IMR-90 (cell line): ENCODE measurements at regions not wholly inside any gene's neighbourhood (a gene's known extent, or its start where the extent isn't known, plus 50 kb on each side); places are given as distances from the start of the nearest gene placed in this dataset.

Experiments used
- ATAC-seq: fragments of 200-7000 bp; cut with Tn5 transposase; 2 replicates; pipeline ENCODE4 v1.9.1; 2020; ENCODE audit warnings: low read depth, mild to moderate bottlenecking, moderate library complexity
- BruUV-seq: library from RNA; stranded (reverse); fragments of 400-500 nt; replicated peaks from 2 replicates; lab custom pipeline; 2021; lab: Mats Ljungman, UMichigan
- CTCF ChIA-PET: fragments of 300-600 bp; formaldehyde crosslinking; extraction: SDS; loops from one replicate; lab custom pipeline; 2021; ENCODE audit warnings: antibody characterized with exemption; lab: Yijun Ruan, JAX
- POLR2A ChIA-PET: fragments of 300-600 bp; sonication (Branson Sonifier 250); formaldehyde crosslinking; loops from one replicate; lab custom pipeline; 2022; ENCODE audit warnings: antibody characterized with exemption; ENCODE audit not compliant: unreplicated experiment; lab: Charles Lee
- DNase-seq: peaks from one replicate; pipeline ENCODE4 v3.0.0; 2013
- H2AFZ ChIP-seq: replicated peaks from 2 replicates; pipeline ENCODE3; 2013; ENCODE audit warnings: low read length, mild to moderate bottlenecking; ENCODE audit not compliant: poor library complexity
- H2AK5ac ChIP-seq: 2 replicates; pipeline ENCODE4 v1.6.1; 2013; ENCODE audit warnings: low read depth, low read length, inconsistent platforms
- H2AK9ac ChIP-seq: replicated peaks from 2 replicates; pipeline ENCODE3; 2013; ENCODE audit warnings: mild to moderate bottlenecking, low read depth, low read length, moderate library complexity; ENCODE audit not compliant: poor library complexity
- H2BK120ac ChIP-seq: 2 replicates; pipeline ENCODE4 v1.6.1; 2013; ENCODE audit warnings: low read depth, low read length, inconsistent platforms
- H2BK15ac ChIP-seq: 3 replicates; pipeline ENCODE4 v1.6.1; 2013; ENCODE audit warnings: low read depth, low read length, inconsistent platforms
- H2BK20ac ChIP-seq: 2 replicates; pipeline ENCODE4 v1.6.1; 2013; ENCODE audit warnings: low read depth, mild to moderate bottlenecking, inconsistent platforms, low read length, moderate library complexity
- H2BK5ac ChIP-seq: 2 replicates; pipeline ENCODE4 v1.6.1; 2013; ENCODE audit warnings: mild to moderate bottlenecking, low read depth, low read length, inconsistent platforms; ENCODE audit not compliant: poor library complexity, severe bottlenecking
- H3K14ac ChIP-seq: replicated peaks from 2 replicates; pipeline ENCODE4 v1.6.1; 2013; ENCODE audit warnings: low read depth, low read length, inconsistent platforms
- H3K18ac ChIP-seq: 2 replicates; pipeline ENCODE4 v1.6.1; 2013; ENCODE audit warnings: low read depth, low read length, control low read depth
- H3K23ac ChIP-seq: 2 replicates; pipeline ENCODE4 v1.6.1; 2013; ENCODE audit warnings: low read depth, low read length, inconsistent platforms
- H3K27ac ChIP-seq: 2 replicates; pipeline ENCODE4 v1.5.1; 2013; ENCODE audit warnings: mild to moderate bottlenecking, control low read depth, low read length; ENCODE audit not compliant: insufficient read depth
- H3K27me3 ChIP-seq: 2 replicates; pipeline ENCODE4 v1.6.1; 2013; ENCODE audit warnings: low read length; ENCODE audit not compliant: control insufficient read depth, insufficient read depth
- H3K36me3 ChIP-seq: 2 replicates; pipeline ENCODE4 v1.6.1; 2013; ENCODE audit warnings: low read length, mixed read lengths; ENCODE audit not compliant: control insufficient read depth, insufficient read depth
- H3K4ac ChIP-seq: 2 replicates; pipeline ENCODE4 v1.6.1; 2013; ENCODE audit warnings: low read depth, low read length, inconsistent platforms
- H3K4me1 ChIP-seq: 2 replicates; pipeline ENCODE4 v1.6.1; 2013; ENCODE audit warnings: low read length, mixed read lengths; ENCODE audit not compliant: control insufficient read depth, insufficient read depth
- H3K4me2 ChIP-seq: 2 replicates; pipeline ENCODE4 v1.6.1; 2013; ENCODE audit warnings: low read depth, mild to moderate bottlenecking, control low read depth, low read length, moderate library complexity
- H3K4me3 ChIP-seq: 2 replicates; pipeline ENCODE4 v1.5.1; 2013; ENCODE audit warnings: low read depth, mild to moderate bottlenecking, control low read depth, low read length, moderate library complexity; ENCODE audit not compliant: insufficient read depth
- H3K56ac ChIP-seq: 2 replicates; pipeline ENCODE4 v1.6.1; 2013; ENCODE audit warnings: low read length, inconsistent platforms; ENCODE audit not compliant: insufficient read depth; ENCODE audit errors: extremely low read depth
- H3K79me1 ChIP-seq, 2 experiments: 2 replicates each; pipeline ENCODE4 v1.6.1; 2013; ENCODE audit warnings: low read length in 2 of 2, inconsistent platforms in 1 of 2, low read depth in 1 of 2
- H3K9ac ChIP-seq: 2 replicates; pipeline ENCODE4 v1.6.1; 2013; ENCODE audit warnings: low read depth, low read length, control low read depth
- H3K9me1 ChIP-seq: 2 replicates; pipeline ENCODE4 v1.6.1; 2013; ENCODE audit warnings: low read length, inconsistent platforms; ENCODE audit not compliant: insufficient read depth
- H3K9me3 ChIP-seq: 2 replicates; pipeline ENCODE4 v1.6.1; 2013; ENCODE audit warnings: low read length; ENCODE audit not compliant: control insufficient read depth, insufficient read depth
- H4K20me1 ChIP-seq: 2 replicates; pipeline ENCODE4 v1.6.1; 2013; ENCODE audit warnings: low read length, inconsistent platforms; ENCODE audit not compliant: insufficient read depth
- H4K5ac ChIP-seq: 2 replicates; pipeline ENCODE4 v1.6.1; 2013; ENCODE audit warnings: mild to moderate bottlenecking, low read depth, low read length, control low read depth
- H4K8ac ChIP-seq, 2 experiments: 2 replicates each; pipeline ENCODE4 v1.6.1; 2013; ENCODE audit warnings: low read depth in 2 of 2, low read length in 2 of 2, control low read depth in 1 of 2, inconsistent platforms in 1 of 2
- H4K91ac ChIP-seq: 2 replicates; pipeline ENCODE4 v1.6.1; 2013; ENCODE audit warnings: low read depth, low read length, inconsistent platforms; ENCODE audit not compliant: insufficient read depth
- BHLHE40 ChIP-seq: fragments of 150-350 bp; IDR thresholded peaks from 2 replicates; pipeline ENCODE4 v1.6.1; 2016; ENCODE audit warnings: mild to moderate bottlenecking, low read depth, low read length
- CHD1 ChIP-seq: IDR thresholded peaks from 2 replicates; pipeline ENCODE4 v1.6.1; 2012; ENCODE audit warnings: low read depth, low read length, improper control_type of control experiment
- FOS ChIP-seq: fragments of 150-350 bp; IDR thresholded peaks from 2 replicates; pipeline ENCODE4 v1.6.1; 2016; ENCODE audit warnings: low read depth, low read length
- MAFK ChIP-seq: IDR thresholded peaks from 2 replicates; pipeline ENCODE4 v1.6.1; 2012; ENCODE audit warnings: low read depth, low read length, improper control_type of control experiment
- MAZ ChIP-seq: IDR thresholded peaks from 2 replicates; pipeline ENCODE4 v1.6.1; 2012; ENCODE audit warnings: low read depth, mild to moderate bottlenecking, low read length, improper control_type of control experiment, moderate library complexity, borderline replicate concordance
- MXI1 ChIP-seq: IDR thresholded peaks from 2 replicates; pipeline ENCODE4 v1.6.1; 2012; ENCODE audit warnings: low read depth, mild to moderate bottlenecking, low read length, moderate library complexity, borderline replicate concordance
- POLR2A ChIP-seq: IDR thresholded peaks from 2 replicates; pipeline ENCODE4 v1.6.1; 2012; ENCODE audit warnings: mild to moderate bottlenecking, low read depth, low read length
- RAD21 ChIP-seq: IDR thresholded peaks from 2 replicates; pipeline ENCODE4 v1.6.1; 2012; ENCODE audit warnings: low read length, improper control_type of control experiment
- RCOR1 ChIP-seq: IDR thresholded peaks from 2 replicates; pipeline ENCODE4 v1.6.1; 2012; ENCODE audit warnings: mild to moderate bottlenecking, low read length, improper control_type of control experiment; ENCODE audit not compliant: insufficient replicate concordance
- RFX5 ChIP-seq: IDR thresholded peaks from 2 replicates; pipeline ENCODE4 v1.8.0; 2012; ENCODE audit warnings: low read depth, mild to moderate bottlenecking, low read length, moderate library complexity
- SMC3 ChIP-seq: fragments of 150-350 bp; IDR thresholded peaks from 2 replicates; pipeline ENCODE4 v1.6.1; 2016; ENCODE audit warnings: low read depth, mild to moderate bottlenecking, antibody characterized with exemption, low read length, moderate library complexity
- whole genome bisulfite sequencing, 2 experiments: methylation state at CpG; one replicate each; pipeline versions ENCODE4 v1.1.5 to v1.1.7; 2013; ENCODE audit warnings: missing lambda C conversion rate in 2 of 2; ENCODE audit not compliant: insufficient read length in 1 of 2; ENCODE audit errors: extremely low coverage in 2 of 2; 5-methylcytosine and 5-hydroxymethylcytosine counted together
- dilution Hi-C: fragments of 300-500 bp; cut with HindIII; formaldehyde crosslinking; loops from one replicate; pipeline ENCODE4 v1.14.3; 2018; ENCODE audit warnings: low sequenced_read_pairs; ENCODE audit not compliant: unreplicated experiment
- in situ Hi-C: fragments of 300-500 bp; cut with MboI; formaldehyde crosslinking; loops from 3 replicates; pipeline ENCODE4 v1.14.3; 2019; ENCODE audit warnings: low sequenced_read_pairs, inconsistent platforms, mixed read lengths
- intact Hi-C: fragments of 100-400 bp; cut with micrococcal nuclease; formaldehyde crosslinking; loops from 2 replicates; pipeline ENCODE4 v1.10.0; 2022
- TF ChIP-seq, protein P1 (sequence below): fragments of 150-350 bp; IDR thresholded peaks from 2 replicates; pipeline ENCODE4 v1.6.1; 2017; ENCODE audit warnings: mild to moderate bottlenecking, antibody characterized with exemption, low read length, low read depth
- TF ChIP-seq, protein P2 (sequence below): conservative IDR thresholded peaks from 2 replicates; pipeline ENCODE4 v1.5.1; 2012; ENCODE audit warnings: mild to moderate bottlenecking, low read depth, low read length, improper control_type of control experiment
- TF ChIP-seq, protein P3 (sequence below): fragments of 150-350 bp; IDR thresholded peaks from 2 replicates; pipeline ENCODE4 v1.6.1; 2016; ENCODE audit warnings: low read depth, mild to moderate bottlenecking, low read length, moderate library complexity, borderline replicate concordance

DNA sequence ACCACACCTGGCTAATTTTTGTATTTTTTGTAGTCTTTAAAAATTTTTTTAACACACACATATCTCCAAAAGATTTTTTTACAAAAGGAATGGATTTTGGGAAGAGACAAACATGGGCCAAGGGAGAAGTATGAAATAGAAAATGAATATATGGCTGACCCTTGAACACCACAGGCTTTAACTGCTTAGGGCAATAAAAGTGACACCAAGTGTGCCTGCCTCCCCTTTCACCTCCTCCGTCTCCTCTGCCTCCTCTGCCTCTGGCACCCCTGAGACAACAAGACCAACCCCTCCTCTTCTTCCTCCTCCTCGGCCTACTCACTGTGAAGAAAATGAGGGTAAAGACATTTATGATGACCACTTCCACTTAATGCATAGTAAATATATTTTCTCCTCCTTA lies 483.9 kb downstream of the KDM4C start:
- in situ Hi-C loops: no loop called here
- Histone ChIP-seq H3K4me3 (no peak overlapping the region), H2BK20ac (no peak overlapping the region), H2AFZ (no peak overlapping the region), H4K20me1 (no peaks in the 10 kb centered on the region), H3K4me1 (no peaks in the 10 kb centered on the region; the same call in 1 of the 2 replicates), H3K27me3 (no peaks in the 10 kb centered on the region; the same call in 1 of the 2 replicates), H4K8ac (no peak overlapping the region), H3K14ac (no peak overlapping the region), H2BK120ac (no peak overlapping the region), H2BK5ac (no peak overlapping the region), H3K79me1 (no peaks in the 10 kb centered on the region), H3K4me2 (no peak overlapping the region), H2AK5ac (no peak overlapping the region), H3K9ac (no peak overlapping the region), H3K18ac (no peak overlapping the region), H2AK9ac (no peak overlapping the region), H3K9me3 (no peaks in the 10 kb centered on the region), H4K5ac (no peak overlapping the region), H3K9me1 (no peaks in the 10 kb centered on the region), H3K4ac (no peak overlapping the region), H3K56ac (no peak overlapping the region), H3K23ac (no peak overlapping the region), H4K91ac (no peak overlapping the region), H2BK15ac (no peak overlapping the region), H3K27ac (no peak overlapping the region), H3K36me3 (no peaks in the 10 kb centered on the region)
- DNase-seq: no peak
- dilution Hi-C loops: no loop called here
- ChIA-PET POLR2A (no interaction called here), CTCF (no interaction called here)
- TF ChIP-seq RFX5 (no peak), MAZ (no peak), BHLHE40 (no peak), RAD21 (no peak), FOS (no peak), POLR2A (no peak), MXI1 (no peak), RCOR1 (no peak), CHD1 (no peak), MAFK (no peak), SMC3 (no peak)
- TF ChIP-seq, protein P1, sequence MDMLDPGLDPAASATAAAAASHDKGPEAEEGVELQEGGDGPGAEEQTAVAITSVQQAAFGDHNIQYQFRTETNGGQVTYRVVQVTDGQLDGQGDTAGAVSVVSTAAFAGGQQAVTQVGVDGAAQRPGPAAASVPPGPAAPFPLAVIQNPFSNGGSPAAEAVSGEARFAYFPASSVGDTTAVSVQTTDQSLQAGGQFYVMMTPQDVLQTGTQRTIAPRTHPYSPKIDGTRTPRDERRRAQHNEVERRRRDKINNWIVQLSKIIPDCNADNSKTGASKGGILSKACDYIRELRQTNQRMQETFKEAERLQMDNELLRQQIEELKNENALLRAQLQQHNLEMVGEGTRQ: no peak
- TF ChIP-seq, protein P2, sequence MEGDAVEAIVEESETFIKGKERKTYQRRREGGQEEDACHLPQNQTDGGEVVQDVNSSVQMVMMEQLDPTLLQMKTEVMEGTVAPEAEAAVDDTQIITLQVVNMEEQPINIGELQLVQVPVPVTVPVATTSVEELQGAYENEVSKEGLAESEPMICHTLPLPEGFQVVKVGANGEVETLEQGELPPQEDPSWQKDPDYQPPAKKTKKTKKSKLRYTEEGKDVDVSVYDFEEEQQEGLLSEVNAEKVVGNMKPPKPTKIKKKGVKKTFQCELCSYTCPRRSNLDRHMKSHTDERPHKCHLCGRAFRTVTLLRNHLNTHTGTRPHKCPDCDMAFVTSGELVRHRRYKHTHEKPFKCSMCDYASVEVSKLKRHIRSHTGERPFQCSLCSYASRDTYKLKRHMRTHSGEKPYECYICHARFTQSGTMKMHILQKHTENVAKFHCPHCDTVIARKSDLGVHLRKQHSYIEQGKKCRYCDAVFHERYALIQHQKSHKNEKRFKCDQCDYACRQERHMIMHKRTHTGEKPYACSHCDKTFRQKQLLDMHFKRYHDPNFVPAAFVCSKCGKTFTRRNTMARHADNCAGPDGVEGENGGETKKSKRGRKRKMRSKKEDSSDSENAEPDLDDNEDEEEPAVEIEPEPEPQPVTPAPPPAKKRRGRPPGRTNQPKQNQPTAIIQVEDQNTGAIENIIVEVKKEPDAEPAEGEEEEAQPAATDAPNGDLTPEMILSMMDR: no peak
- TF ChIP-seq, protein P3, sequence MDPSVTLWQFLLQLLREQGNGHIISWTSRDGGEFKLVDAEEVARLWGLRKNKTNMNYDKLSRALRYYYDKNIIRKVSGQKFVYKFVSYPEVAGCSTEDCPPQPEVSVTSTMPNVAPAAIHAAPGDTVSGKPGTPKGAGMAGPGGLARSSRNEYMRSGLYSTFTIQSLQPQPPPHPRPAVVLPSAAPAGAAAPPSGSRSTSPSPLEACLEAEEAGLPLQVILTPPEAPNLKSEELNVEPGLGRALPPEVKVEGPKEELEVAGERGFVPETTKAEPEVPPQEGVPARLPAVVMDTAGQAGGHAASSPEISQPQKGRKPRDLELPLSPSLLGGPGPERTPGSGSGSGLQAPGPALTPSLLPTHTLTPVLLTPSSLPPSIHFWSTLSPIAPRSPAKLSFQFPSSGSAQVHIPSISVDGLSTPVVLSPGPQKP: no peak
- intact Hi-C loops: no loop called here
- WGBS, 2 experiments: no CpG with 5 or more reads among the region's 2 CpGs
- no TSS peak for BruUV-seq
- no peak for ATAC-seq
